ENCODE measurements at regions not wholly inside any gene's neighbourhood (a gene's known extent, or its start where the extent isn't known, plus 50 kb on each side); places are given as distances from the start of the nearest gene placed in this dataset.

GRCh38 chr4:10740251-10740650 is 55.7 kb upstream of the CLNK start:
- DNase-seq: no peak
- CTCF ChIA-PET: no interaction called here
- H3K9me2 ChIP-seq (ENCODE audit: insufficient read depth): no peaks in the 10 kb centered on the region
- no peaks in the 10 kb centered on the region for H3K36me3 ChIP-seq (ENCODE audit: low read depth)
- H3F3A ChIP-seq (ENCODE audit: insufficient read depth, low read depth): no peaks in the 10 kb centered on the region
- POLR2A ChIA-PET (ENCODE audit: unreplicated experiment): no interaction called here
- H3K27ac ChIP-seq: no peak overlapping the region
- BruUV-seq (replicated peaks): no TSS peak
- H2AFZ ChIP-seq: no peak overlapping the region
- no peaks in the 10 kb centered on the region for H4K20me1 ChIP-seq (ENCODE audit: insufficient read depth)
- H3K4me3 ChIP-seq: no peak overlapping the region
- H3K9me3 ChIP-seq (ENCODE audit: insufficient read depth, low read depth): no peaks in the 10 kb centered on the region
- intact Hi-C loops (cut with micrococcal nuclease; ENCODE audit: unreplicated experiment): no loop called here
- H3K4me2 ChIP-seq: no peak overlapping the region
- no peaks in the 10 kb centered on the region for H3K79me2 ChIP-seq (ENCODE audit: low read depth)
- no peaks in the 10 kb centered on the region for H3K27me3 ChIP-seq (ENCODE audit: insufficient read depth, low read depth)
- no peaks in the 10 kb centered on the region for H3K4me1 ChIP-seq (replicated peaks; ENCODE audit: insufficient read depth)
- TF ChIP-seq CTCF (conservative IDR thresholded peaks at IDR 0.05) (no peak), EZH2 (IDR thresholded peaks at IDR 0.05; ENCODE audit: low read depth) (no peak)

- DNase-seq: no peak
- Histone ChIP-seq H3K36me3 (ENCODE audit: low read depth) (no peaks in the 10 kb centered on the region), H3K4me1 (replicated peaks; ENCODE audit: insufficient read depth) (no peaks in the 10 kb centered on the region), H3F3A (ENCODE audit: insufficient read depth, low read depth) (no peaks in the 10 kb centered on the region), H3K9me2 (ENCODE audit: insufficient read depth) (no peaks in the 10 kb centered on the region), H4K20me1 (ENCODE audit: insufficient read depth) (no peaks in the 10 kb centered on the region), H2AFZ (no peak overlapping the region), H3K9me3 (ENCODE audit: insufficient read depth, low read depth) (no peaks in the 10 kb centered on the region), H3K4me3 (no peak overlapping the region), H3K27me3 (ENCODE audit: insufficient read depth, low read depth) (no peaks in the 10 kb centered on the region), H3K4me2 (no peak overlapping the region), H3K27ac (no peak overlapping the region), H3K79me2 (ENCODE audit: low read depth) (no peaks in the 10 kb centered on the region)
- no TSS peak for BruUV-seq (replicated peaks)
- ChIA-PET POLR2A (ENCODE audit: unreplicated experiment) (no interaction called here), CTCF (no interaction called here)
- intact Hi-C loops (cut with micrococcal nuclease; ENCODE audit: unreplicated experiment): no loop called here
- TF ChIP-seq CTCF (conservative IDR thresholded peaks at IDR 0.05): no peak
- TF ChIP-seq EZH2 (IDR thresholded peaks at IDR 0.05; ENCODE audit: low read depth): no peak
Observed at GRCh38 chr4:10738826-10739489, 54.4 kb upstream of the CLNK start.

DNA sequence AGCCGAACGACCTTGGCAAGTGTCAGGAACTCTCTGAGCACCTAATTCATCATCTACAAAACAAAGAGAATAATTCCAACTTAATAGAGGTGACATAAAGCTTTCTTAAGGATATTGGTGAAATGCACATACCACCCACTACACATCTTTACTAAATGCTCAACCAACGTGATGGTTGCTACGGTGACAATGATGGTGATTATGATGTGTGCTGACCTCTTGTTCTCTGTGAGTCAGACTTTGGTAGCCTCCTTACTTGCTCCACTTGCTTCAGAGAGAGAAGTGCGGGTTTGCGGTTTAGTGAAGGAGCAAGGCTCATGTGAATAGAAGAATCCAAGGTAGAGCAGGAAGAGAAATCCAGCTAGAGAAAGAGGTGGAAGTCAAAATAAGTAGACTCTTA is 52.8 kb upstream of the CLNK start:
- no peaks in the 10 kb centered on the region for H3K27me3 ChIP-seq (ENCODE audit: insufficient read depth, low read depth)
- no peak for TF ChIP-seq EZH2 (IDR thresholded peaks at IDR 0.05; ENCODE audit: low read depth)
- no peak for TF ChIP-seq CTCF (conservative IDR thresholded peaks at IDR 0.05)
- no peak for DNase-seq
- no peaks in the 10 kb centered on the region for H3K9me2 ChIP-seq (ENCODE audit: insufficient read depth)
- no peaks in the 10 kb centered on the region for H3K79me2 ChIP-seq (ENCODE audit: low read depth)
- BruUV-seq (replicated peaks): no TSS peak
- ChIA-PET POLR2A (ENCODE audit: unreplicated experiment) (no interaction called here), CTCF (no interaction called here)
- H3K4me3 ChIP-seq: no peak overlapping the region
- H3K4me2 ChIP-seq: no peak overlapping the region
- no peaks in the 10 kb centered on the region for H3F3A ChIP-seq (ENCODE audit: insufficient read depth, low read depth)
- H3K27ac ChIP-seq: no peak overlapping the region
- no peaks in the 10 kb centered on the region for H3K36me3 ChIP-seq (ENCODE audit: low read depth)
- intact Hi-C loops (cut with micrococcal nuclease; ENCODE audit: unreplicated experiment): no loop called here
- no peaks in the 10 kb centered on the region for H3K9me3 ChIP-seq (ENCODE audit: insufficient read depth, low read depth)
- no peaks in the 10 kb centered on the region for H3K4me1 ChIP-seq (replicated peaks; ENCODE audit: insufficient read depth)
- H4K20me1 ChIP-seq (ENCODE audit: insufficient read depth): no peaks in the 10 kb centered on the region
- H2AFZ ChIP-seq: no peak overlapping the region
